ENCODE measurements at regions not wholly inside any gene's neighbourhood (a gene's known extent, or its start where the extent isn't known, plus 50 kb on each side); places are given as distances from the start of the nearest gene placed in this dataset.

GRCh38 chr18:22737054-22737453 is 196.1 kb upstream of the RBBP8 start:
- TF ChIP-seq, protein P1, sequence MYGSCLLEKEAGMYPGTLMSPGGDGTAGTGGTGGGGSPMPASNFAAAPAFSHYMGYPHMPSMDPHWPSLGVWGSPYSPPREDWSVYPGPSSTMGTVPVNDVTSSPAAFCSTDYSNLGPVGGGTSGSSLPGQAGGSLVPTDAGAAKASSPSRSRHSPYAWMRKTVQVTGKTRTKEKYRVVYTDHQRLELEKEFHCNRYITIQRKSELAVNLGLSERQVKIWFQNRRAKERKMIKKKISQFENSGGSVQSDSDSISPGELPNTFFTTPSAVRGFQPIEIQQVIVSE (CRISPR knock-in tag; IDR thresholded peaks at IDR 0.05; ENCODE audit: borderline replicate concordance) = no peak
- no peak for TF ChIP-seq TP53 (CRISPR knock-in tag; IDR thresholded peaks at IDR 0.05)
- TF ChIP-seq, protein P2, sequence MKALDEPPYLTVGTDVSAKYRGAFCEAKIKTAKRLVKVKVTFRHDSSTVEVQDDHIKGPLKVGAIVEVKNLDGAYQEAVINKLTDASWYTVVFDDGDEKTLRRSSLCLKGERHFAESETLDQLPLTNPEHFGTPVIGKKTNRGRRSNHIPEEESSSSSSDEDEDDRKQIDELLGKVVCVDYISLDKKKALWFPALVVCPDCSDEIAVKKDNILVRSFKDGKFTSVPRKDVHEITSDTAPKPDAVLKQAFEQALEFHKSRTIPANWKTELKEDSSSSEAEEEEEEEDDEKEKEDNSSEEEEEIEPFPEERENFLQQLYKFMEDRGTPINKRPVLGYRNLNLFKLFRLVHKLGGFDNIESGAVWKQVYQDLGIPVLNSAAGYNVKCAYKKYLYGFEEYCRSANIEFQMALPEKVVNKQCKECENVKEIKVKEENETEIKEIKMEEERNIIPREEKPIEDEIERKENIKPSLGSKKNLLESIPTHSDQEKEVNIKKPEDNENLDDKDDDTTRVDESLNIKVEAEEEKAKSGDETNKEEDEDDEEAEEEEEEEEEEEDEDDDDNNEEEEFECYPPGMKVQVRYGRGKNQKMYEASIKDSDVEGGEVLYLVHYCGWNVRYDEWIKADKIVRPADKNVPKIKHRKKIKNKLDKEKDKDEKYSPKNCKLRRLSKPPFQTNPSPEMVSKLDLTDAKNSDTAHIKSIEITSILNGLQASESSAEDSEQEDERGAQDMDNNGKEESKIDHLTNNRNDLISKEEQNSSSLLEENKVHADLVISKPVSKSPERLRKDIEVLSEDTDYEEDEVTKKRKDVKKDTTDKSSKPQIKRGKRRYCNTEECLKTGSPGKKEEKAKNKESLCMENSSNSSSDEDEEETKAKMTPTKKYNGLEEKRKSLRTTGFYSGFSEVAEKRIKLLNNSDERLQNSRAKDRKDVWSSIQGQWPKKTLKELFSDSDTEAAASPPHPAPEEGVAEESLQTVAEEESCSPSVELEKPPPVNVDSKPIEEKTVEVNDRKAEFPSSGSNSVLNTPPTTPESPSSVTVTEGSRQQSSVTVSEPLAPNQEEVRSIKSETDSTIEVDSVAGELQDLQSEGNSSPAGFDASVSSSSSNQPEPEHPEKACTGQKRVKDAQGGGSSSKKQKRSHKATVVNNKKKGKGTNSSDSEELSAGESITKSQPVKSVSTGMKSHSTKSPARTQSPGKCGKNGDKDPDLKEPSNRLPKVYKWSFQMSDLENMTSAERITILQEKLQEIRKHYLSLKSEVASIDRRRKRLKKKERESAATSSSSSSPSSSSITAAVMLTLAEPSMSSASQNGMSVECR (CRISPR knock-in tag; IDR thresholded peaks at IDR 0.05; ENCODE audit: borderline replicate concordance) = no peak
- no peak for TF ChIP-seq ESRRA (CRISPR knock-in tag; IDR thresholded peaks at IDR 0.05; ENCODE audit: borderline replicate concordance)
- TF ChIP-seq SMAD3 (CRISPR knock-in tag; IDR thresholded peaks at IDR 0.05; ENCODE audit: borderline replicate concordance) = no peak
- TF ChIP-seq CREB1 (CRISPR knock-in tag; IDR thresholded peaks at IDR 0.05) = no peak
- TF ChIP-seq TEAD4 (CRISPR knock-in tag; IDR thresholded peaks at IDR 0.05) = no peak
- TF ChIP-seq RORB (CRISPR knock-in tag; IDR thresholded peaks at IDR 0.05) = no peak
- TF ChIP-seq, protein P3, sequence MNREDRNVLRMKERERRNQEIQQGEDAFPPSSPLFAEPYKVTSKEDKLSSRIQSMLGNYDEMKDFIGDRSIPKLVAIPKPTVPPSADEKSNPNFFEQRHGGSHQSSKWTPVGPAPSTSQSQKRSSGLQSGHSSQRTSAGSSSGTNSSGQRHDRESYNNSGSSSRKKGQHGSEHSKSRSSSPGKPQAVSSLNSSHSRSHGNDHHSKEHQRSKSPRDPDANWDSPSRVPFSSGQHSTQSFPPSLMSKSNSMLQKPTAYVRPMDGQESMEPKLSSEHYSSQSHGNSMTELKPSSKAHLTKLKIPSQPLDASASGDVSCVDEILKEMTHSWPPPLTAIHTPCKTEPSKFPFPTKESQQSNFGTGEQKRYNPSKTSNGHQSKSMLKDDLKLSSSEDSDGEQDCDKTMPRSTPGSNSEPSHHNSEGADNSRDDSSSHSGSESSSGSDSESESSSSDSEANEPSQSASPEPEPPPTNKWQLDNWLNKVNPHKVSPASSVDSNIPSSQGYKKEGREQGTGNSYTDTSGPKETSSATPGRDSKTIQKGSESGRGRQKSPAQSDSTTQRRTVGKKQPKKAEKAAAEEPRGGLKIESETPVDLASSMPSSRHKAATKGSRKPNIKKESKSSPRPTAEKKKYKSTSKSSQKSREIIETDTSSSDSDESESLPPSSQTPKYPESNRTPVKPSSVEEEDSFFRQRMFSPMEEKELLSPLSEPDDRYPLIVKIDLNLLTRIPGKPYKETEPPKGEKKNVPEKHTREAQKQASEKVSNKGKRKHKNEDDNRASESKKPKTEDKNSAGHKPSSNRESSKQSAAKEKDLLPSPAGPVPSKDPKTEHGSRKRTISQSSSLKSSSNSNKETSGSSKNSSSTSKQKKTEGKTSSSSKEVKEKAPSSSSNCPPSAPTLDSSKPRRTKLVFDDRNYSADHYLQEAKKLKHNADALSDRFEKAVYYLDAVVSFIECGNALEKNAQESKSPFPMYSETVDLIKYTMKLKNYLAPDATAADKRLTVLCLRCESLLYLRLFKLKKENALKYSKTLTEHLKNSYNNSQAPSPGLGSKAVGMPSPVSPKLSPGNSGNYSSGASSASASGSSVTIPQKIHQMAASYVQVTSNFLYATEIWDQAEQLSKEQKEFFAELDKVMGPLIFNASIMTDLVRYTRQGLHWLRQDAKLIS (CRISPR knock-in tag; IDR thresholded peaks at IDR 0.05; ENCODE audit: borderline replicate concordance) = no peak
- no peak for TF ChIP-seq NFYB (CRISPR knock-in tag; conservative IDR thresholded peaks at IDR 0.05; ENCODE audit: low read depth)
- no peak for TF ChIP-seq ATF3 (CRISPR knock-in tag; conservative IDR thresholded peaks at IDR 0.05)
- TF ChIP-seq AR (CRISPR knock-in tag; IDR thresholded peaks at IDR 0.05) = no peak
- TF ChIP-seq ZBTB21 (CRISPR knock-in tag; IDR thresholded peaks at IDR 0.05; ENCODE audit: borderline replicate concordance) = no peak
- no peak for TF ChIP-seq ZNF423 (CRISPR knock-in tag; IDR thresholded peaks at IDR 0.05)
- no peak for TF ChIP-seq GRHL2 (CRISPR knock-in tag; IDR thresholded peaks at IDR 0.05; ENCODE audit: insufficient replicate concordance, severe bottlenecking)
- TF ChIP-seq ZNF396 (CRISPR knock-in tag; IDR thresholded peaks at IDR 0.05; ENCODE audit: borderline replicate concordance) = no peak
- no peak for TF ChIP-seq NR3C1 (CRISPR knock-in tag; conservative IDR thresholded peaks at IDR 0.05; ENCODE audit: low read depth)
- TF ChIP-seq MLX (CRISPR knock-in tag; IDR thresholded peaks at IDR 0.05) = no peak
- Mint-ChIP-seq H3K27me3 (ENCODE audit: low read depth) (no peaks in the 10 kb centered on the region), H3K36me3 (no peaks in the 10 kb centered on the region), H3K27ac (no peak overlapping the region), H3K4me3 (no peak overlapping the region), H3K4me1 (peaks cover 9% of the 10 kb centered on the region; the same call in 1 of the 2 replicates), H3K9me3 (peaks cover 5% of the 10 kb centered on the region; the same call in 1 of the 2 replicates)
- ChIA-PET CTCF (no interaction called here), POLR2A (no interaction called here)
- ATAC-seq (no peak), DNase-seq (ENCODE audit: low spot score) (no peak)

Data from WTC11 (cell line).